OCI-LY1 (cell line): ENCODE measurements at regions not wholly inside any gene's neighbourhood (a gene's known extent, or its start where the extent isn't known, plus 50 kb on each side); places are given as distances from the start of the nearest gene placed in this dataset.

Source experiments
- H2AFZ ChIP-seq: fragments of 200-600 bp; sonication (generic), shearing (Covaris generic); 2 replicates; pipeline ENCODE4 v1.6.0; 2014; ENCODE audit warnings: antibody characterized with exemption, mild to moderate bottlenecking, low read length
- H3F3A ChIP-seq: fragments of 200-600 bp; sonication (generic), shearing (Covaris generic); 2 replicates; pipeline ENCODE4 v1.6.0; 2014; ENCODE audit warnings: mild to moderate bottlenecking, antibody characterized with exemption, low read length, moderate library complexity; ENCODE audit not compliant: insufficient read depth
- H3K27ac ChIP-seq: fragments of 200-600 bp; sonication (generic); 2 replicates; pipeline ENCODE4 v1.5.1; 2014; ENCODE audit warnings: low read length, mixed run types, mild to moderate bottlenecking, low read depth; ENCODE audit not compliant: poor library complexity, severe bottlenecking
- H3K27me3 ChIP-seq: fragments of 200-600 bp; sonication (generic); 2 replicates; pipeline ENCODE4 v1.6.0; 2014; ENCODE audit warnings: antibody characterized with exemption, mild to moderate bottlenecking, low read length, moderate library complexity; ENCODE audit not compliant: insufficient read depth
- H3K36me3 ChIP-seq: fragments of 200-600 bp; sonication (generic); 2 replicates; pipeline ENCODE4 v1.6.1; 2014; ENCODE audit warnings: mild to moderate bottlenecking, antibody characterized with exemption, low read length, moderate library complexity, mixed read lengths; ENCODE audit not compliant: insufficient read depth
- H3K4me1 ChIP-seq: fragments of 200-600 bp; sonication (generic); 2 replicates; pipeline ENCODE4 v1.5.1; 2014; ENCODE audit warnings: mild to moderate bottlenecking, low read length, moderate library complexity; ENCODE audit not compliant: insufficient read depth, severe bottlenecking
- H3K4me2 ChIP-seq: fragments of 200-600 bp; sonication (generic), shearing (Covaris generic); 2 replicates; pipeline ENCODE4 v1.6.1; 2014; ENCODE audit warnings: low read length
- H3K4me3 ChIP-seq: fragments of 200-600 bp; sonication (generic); 2 replicates; pipeline ENCODE4 v1.5.1; 2014; ENCODE audit warnings: low read length, low read depth, mild to moderate bottlenecking, mixed read lengths; ENCODE audit not compliant: poor library complexity, severe bottlenecking
- H3K79me2 ChIP-seq: fragments of 200-600 bp; shearing (Covaris generic); 2 replicates; pipeline ENCODE4 v1.6.1; 2016; ENCODE audit warnings: mixed run types, low read length, mixed read lengths; ENCODE audit not compliant: insufficient read depth
- H3K9ac ChIP-seq: fragments of 200-600 bp; sonication (generic), shearing (Covaris generic); 2 replicates; pipeline ENCODE4 v1.6.1; 2014; ENCODE audit warnings: mild to moderate bottlenecking, low read length, mixed read lengths
- H3K9me2 ChIP-seq: fragments of 200-600 bp; sonication (generic), shearing (Covaris generic); 2 replicates; pipeline ENCODE4 v1.6.1; 2014; ENCODE audit warnings: low read depth, mild to moderate bottlenecking, low read length, mixed read lengths
- H3K9me3 ChIP-seq: fragments of 200-600 bp; shearing (Covaris generic); 2 replicates; pipeline ENCODE4 v1.6.1; 2014; ENCODE audit warnings: low read length, mixed read lengths
- H4K20me1 ChIP-seq: fragments of 200-600 bp; sonication (generic), shearing (Covaris generic); 2 replicates; pipeline ENCODE4 v1.6.0; 2016; ENCODE audit warnings: mild to moderate bottlenecking, low read length; ENCODE audit not compliant: insufficient read depth
- CTCF ChIP-seq: fragments of 200-600 bp; sonication (generic), shearing (Covaris generic); IDR thresholded peaks from 2 replicates; pipeline ENCODE4 v1.5.1; 2017; ENCODE audit warnings: mild to moderate bottlenecking, antibody characterized with exemption, low read length, moderate library complexity, mixed read lengths
- EZH2 ChIP-seq: fragments of 200-600 bp; sonication (generic), shearing (Covaris generic); IDR thresholded peaks from 2 replicates; pipeline ENCODE4 v1.8.0; 2017; ENCODE audit warnings: borderline replicate concordance, mixed run types, mild to moderate bottlenecking, antibody characterized with exemption, low read length, moderate library complexity, mixed read lengths

- H3K9me3 ChIP-seq: no peaks in the 10 kb centered on the region
- no peaks in the 10 kb centered on the region for H3K79me2 ChIP-seq
- H3K4me3 ChIP-seq: no peak overlapping the region
- peaks cover 3% of the 10 kb centered on the region for H3K27me3 ChIP-seq
- no peaks in the 10 kb centered on the region for H3K4me1 ChIP-seq
- TF ChIP-seq EZH2: no peak
- TF ChIP-seq CTCF: peak; percentile 98
- no peak overlapping the region for H3K4me2 ChIP-seq
- H3K36me3 ChIP-seq: no peaks in the 10 kb centered on the region
- no peaks in the 10 kb centered on the region for H4K20me1 ChIP-seq
- H3K9me2 ChIP-seq: no peaks in the 10 kb centered on the region
- no peaks in the 10 kb centered on the region for H3F3A ChIP-seq
- no peak overlapping the region for H3K9ac ChIP-seq
- no peak overlapping the region for H2AFZ ChIP-seq
- H3K27ac ChIP-seq: no peak overlapping the region
Observed at GRCh38 chr1:181142096-181142958, 53.8 kb downstream of the IER5 start.

GRCh38 chr1:181143102-181143859 lies 54.8 kb downstream of the IER5 start:
- H3K9me2 ChIP-seq: no peaks in the 10 kb centered on the region
- H3K9ac ChIP-seq: no peak overlapping the region
- H2AFZ ChIP-seq: no peak overlapping the region
- H3K4me2 ChIP-seq: no peak overlapping the region
- H3K27me3 ChIP-seq: peaks cover 3% of the 10 kb centered on the region
- no peak overlapping the region for H3K4me3 ChIP-seq
- H3F3A ChIP-seq: no peaks in the 10 kb centered on the region
- no peaks in the 10 kb centered on the region for H3K36me3 ChIP-seq
- TF ChIP-seq CTCF (no peak), EZH2 (no peak)
- H3K4me1 ChIP-seq: no peaks in the 10 kb centered on the region
- H3K27ac ChIP-seq: no peak overlapping the region
- H3K79me2 ChIP-seq: no peaks in the 10 kb centered on the region
- no peaks in the 10 kb centered on the region for H4K20me1 ChIP-seq
- no peaks in the 10 kb centered on the region for H3K9me3 ChIP-seq

- Histone ChIP-seq H3K9ac (no peak overlapping the region), H2AFZ (no peak overlapping the region), H3K4me3 (no peak overlapping the region), H3K4me2 (no peak overlapping the region), H3K27me3 (peaks cover 3% of the 10 kb centered on the region), H3F3A (no peaks in the 10 kb centered on the region), H3K9me2 (no peaks in the 10 kb centered on the region), H3K4me1 (no peaks in the 10 kb centered on the region), H3K27ac (no peak overlapping the region), H4K20me1 (no peaks in the 10 kb centered on the region), H3K9me3 (no peaks in the 10 kb centered on the region), H3K36me3 (no peaks in the 10 kb centered on the region), H3K79me2 (no peaks in the 10 kb centered on the region)
- TF ChIP-seq CTCF (no peak), EZH2 (no peak)
Observed at GRCh38 chr1:181144238-181144637, 55.7 kb downstream of the IER5 start.
